ENCODE measurements at regions not wholly inside any gene's neighbourhood (a gene's known extent, or its start where the extent isn't known, plus 50 kb on each side); places are given as distances from the start of the nearest gene placed in this dataset.

- TF ChIP-seq POLR2A (IDR thresholded peaks at IDR 0.05) (no peak), CTCF (IDR thresholded peaks at IDR 0.05) (no peak), EP300 (IDR thresholded peaks at IDR 0.05) (no peak)
These were observed 1169.4 kb downstream of the BRD1 start for GRCh38 chr22:48658246-48658645.

Data from tibial nerve (tissue), 4 donors.